ENCODE measurements at regions not wholly inside any gene's neighbourhood (a gene's known extent, or its start where the extent isn't known, plus 50 kb on each side); places are given as distances from the start of the nearest gene placed in this dataset.

GRCh38 chr4:144423930-144424329 is 222.0 kb upstream of the HHIP start:
- TF ChIP-seq CTCF (IDR thresholded peaks at IDR 0.05; ENCODE audit: low read depth, low read length, missing input control) (no peak), GABPA (IDR thresholded peaks at IDR 0.05 in 1 of 2, conservative IDR thresholded peaks at IDR 0.05 in 1 of 2) (no peak)

All from liver (tissue), 3 donors.